ENCODE measurements at regions not wholly inside any gene's neighbourhood (a gene's known extent, or its start where the extent isn't known, plus 50 kb on each side); places are given as distances from the start of the nearest gene placed in this dataset.

DNA sequence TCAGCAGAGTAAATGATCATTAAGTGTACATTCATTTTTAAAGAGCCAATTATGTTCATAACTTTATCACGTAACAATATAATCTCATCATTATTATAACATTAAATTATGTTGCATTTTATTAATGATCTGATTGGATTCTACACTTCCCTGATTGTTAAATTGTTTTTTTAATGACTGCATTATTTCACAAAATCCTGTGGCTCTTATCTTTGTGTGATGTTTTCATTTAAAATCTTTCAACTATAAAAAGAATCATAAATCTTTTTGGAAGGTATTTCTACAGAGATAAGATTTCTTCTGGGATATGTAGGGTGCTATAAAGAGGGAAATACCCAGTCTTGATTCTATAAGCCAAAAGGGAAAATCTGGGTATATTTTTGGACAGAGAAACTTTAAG, 101.7 kb downstream of the ZIC5 start:
- TF ChIP-seq, protein P1, sequence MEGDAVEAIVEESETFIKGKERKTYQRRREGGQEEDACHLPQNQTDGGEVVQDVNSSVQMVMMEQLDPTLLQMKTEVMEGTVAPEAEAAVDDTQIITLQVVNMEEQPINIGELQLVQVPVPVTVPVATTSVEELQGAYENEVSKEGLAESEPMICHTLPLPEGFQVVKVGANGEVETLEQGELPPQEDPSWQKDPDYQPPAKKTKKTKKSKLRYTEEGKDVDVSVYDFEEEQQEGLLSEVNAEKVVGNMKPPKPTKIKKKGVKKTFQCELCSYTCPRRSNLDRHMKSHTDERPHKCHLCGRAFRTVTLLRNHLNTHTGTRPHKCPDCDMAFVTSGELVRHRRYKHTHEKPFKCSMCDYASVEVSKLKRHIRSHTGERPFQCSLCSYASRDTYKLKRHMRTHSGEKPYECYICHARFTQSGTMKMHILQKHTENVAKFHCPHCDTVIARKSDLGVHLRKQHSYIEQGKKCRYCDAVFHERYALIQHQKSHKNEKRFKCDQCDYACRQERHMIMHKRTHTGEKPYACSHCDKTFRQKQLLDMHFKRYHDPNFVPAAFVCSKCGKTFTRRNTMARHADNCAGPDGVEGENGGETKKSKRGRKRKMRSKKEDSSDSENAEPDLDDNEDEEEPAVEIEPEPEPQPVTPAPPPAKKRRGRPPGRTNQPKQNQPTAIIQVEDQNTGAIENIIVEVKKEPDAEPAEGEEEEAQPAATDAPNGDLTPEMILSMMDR (IDR thresholded peaks at IDR 0.05; ENCODE audit: control extremely low read depth in 1 of 3, insufficient read depth in 1 of 3, low read depth in 1 of 3, low read length in 3 of 3), result no peak
- TF ChIP-seq TEAD4 (IDR thresholded peaks at IDR 0.05; ENCODE audit: low read depth, low read length) (no peak), RAD21 (IDR thresholded peaks at IDR 0.05 in 1 of 2, conservative IDR thresholded peaks at IDR 0.05 in 1 of 2; ENCODE audit: low read depth in 2 of 2, low read length in 2 of 2) (no peak), CEBPB (IDR thresholded peaks at IDR 0.05; ENCODE audit: low read depth, low read length) (no peak), TCF12 (IDR thresholded peaks at IDR 0.05; ENCODE audit: low read depth, low read length) (no peak), POLR2A (IDR thresholded peaks at IDR 0.05; ENCODE audit: control extremely low read depth in 1 of 2, low read depth in 2 of 2, low read length in 2 of 2) (no peak)
- TF ChIP-seq, protein P2, sequence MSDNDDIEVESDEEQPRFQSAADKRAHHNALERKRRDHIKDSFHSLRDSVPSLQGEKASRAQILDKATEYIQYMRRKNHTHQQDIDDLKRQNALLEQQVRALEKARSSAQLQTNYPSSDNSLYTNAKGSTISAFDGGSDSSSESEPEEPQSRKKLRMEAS (IDR thresholded peaks at IDR 0.05), result no peak
- TF ChIP-seq, protein P3, sequence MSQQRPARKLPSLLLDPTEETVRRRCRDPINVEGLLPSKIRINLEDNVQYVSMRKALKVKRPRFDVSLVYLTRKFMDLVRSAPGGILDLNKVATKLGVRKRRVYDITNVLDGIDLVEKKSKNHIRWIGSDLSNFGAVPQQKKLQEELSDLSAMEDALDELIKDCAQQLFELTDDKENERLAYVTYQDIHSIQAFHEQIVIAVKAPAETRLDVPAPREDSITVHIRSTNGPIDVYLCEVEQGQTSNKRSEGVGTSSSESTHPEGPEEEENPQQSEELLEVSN (IDR thresholded peaks at IDR 0.05), result no peak

Measured in H1 (cell line).